WTC11 (cell line): ENCODE measurements at regions not wholly inside any gene's neighbourhood (a gene's known extent, or its start where the extent isn't known, plus 50 kb on each side); places are given as distances from the start of the nearest gene placed in this dataset.

Source experiments
- JUN ChIP-seq: sonication (generic); formaldehyde crosslinking; IDR thresholded peaks from 2 replicates; pipeline ENCODE4 v1.8.0; 2023; ENCODE audit warnings: mild to moderate bottlenecking, missing genetic modification reagents
- NFE2L1 ChIP-seq: sonication (generic); formaldehyde crosslinking; IDR thresholded peaks from 2 replicates; pipeline ENCODE4 v1.8.1; 2023; ENCODE audit warnings: missing genetic modification reagents
- NR2C2 ChIP-seq: sonication (generic); formaldehyde crosslinking; IDR thresholded peaks from 2 replicates; pipeline ENCODE4 v1.8.0; 2022; ENCODE audit warnings: mild to moderate bottlenecking, missing genetic modification reagents
- TCF7 ChIP-seq: sonication (generic); formaldehyde crosslinking; IDR thresholded peaks from 2 replicates; pipeline ENCODE4 v1.8.0; 2022; ENCODE audit warnings: mild to moderate bottlenecking, low read depth, missing genetic modification reagents, moderate library complexity
- TEAD4 ChIP-seq: sonication (generic); formaldehyde crosslinking; IDR thresholded peaks from 2 replicates; pipeline ENCODE4 v1.8.0; 2022; ENCODE audit warnings: mild to moderate bottlenecking, missing genetic modification reagents
- ZNF263 ChIP-seq: sonication (generic); formaldehyde crosslinking; IDR thresholded peaks from 2 replicates; pipeline ENCODE4 v1.8.1; 2022; ENCODE audit warnings: low read depth, mild to moderate bottlenecking, moderate library complexity, missing genetic modification reagents
- TF ChIP-seq, protein P1 (sequence below): fragments of 200-600 bp; IDR thresholded peaks from 2 replicates; pipeline ENCODE4 v1.8.0; 2022; ENCODE audit warnings: antibody characterized with exemption
- TF ChIP-seq, protein P2 (sequence below): sonication (generic); formaldehyde crosslinking; IDR thresholded peaks from 2 replicates; pipeline ENCODE4 v1.8.1; 2022; ENCODE audit warnings: low read depth, missing genetic modification reagents, borderline replicate concordance
- TF ChIP-seq, protein P3 (sequence below): sonication (generic); formaldehyde crosslinking; conservative IDR thresholded peaks from 2 replicates; pipeline ENCODE4 v1.8.1; 2022; ENCODE audit warnings: mild to moderate bottlenecking, missing genetic modification reagents

DNA sequence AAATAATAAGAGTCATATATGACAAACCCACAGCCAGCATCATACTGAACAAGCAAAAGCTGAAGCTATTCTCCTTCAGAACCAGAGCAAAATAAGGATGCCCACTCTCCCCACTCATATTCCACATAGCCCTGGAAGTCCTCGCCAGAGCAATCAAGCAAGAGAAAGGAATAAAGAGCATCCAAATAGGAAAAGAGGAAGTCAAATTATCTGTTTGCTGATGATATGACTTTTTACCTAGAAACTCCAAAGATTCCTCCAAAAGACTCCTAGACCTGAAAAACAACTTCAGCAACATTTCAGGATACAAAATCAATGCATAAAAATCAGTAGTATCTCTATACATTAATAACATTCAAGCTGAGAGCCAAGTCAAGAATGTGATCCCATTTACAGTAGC, 217.5 kb downstream of the ABCC12 start:
- no peak for TF ChIP-seq TCF7 (CRISPR knock-in tag)
- TF ChIP-seq, protein P1, sequence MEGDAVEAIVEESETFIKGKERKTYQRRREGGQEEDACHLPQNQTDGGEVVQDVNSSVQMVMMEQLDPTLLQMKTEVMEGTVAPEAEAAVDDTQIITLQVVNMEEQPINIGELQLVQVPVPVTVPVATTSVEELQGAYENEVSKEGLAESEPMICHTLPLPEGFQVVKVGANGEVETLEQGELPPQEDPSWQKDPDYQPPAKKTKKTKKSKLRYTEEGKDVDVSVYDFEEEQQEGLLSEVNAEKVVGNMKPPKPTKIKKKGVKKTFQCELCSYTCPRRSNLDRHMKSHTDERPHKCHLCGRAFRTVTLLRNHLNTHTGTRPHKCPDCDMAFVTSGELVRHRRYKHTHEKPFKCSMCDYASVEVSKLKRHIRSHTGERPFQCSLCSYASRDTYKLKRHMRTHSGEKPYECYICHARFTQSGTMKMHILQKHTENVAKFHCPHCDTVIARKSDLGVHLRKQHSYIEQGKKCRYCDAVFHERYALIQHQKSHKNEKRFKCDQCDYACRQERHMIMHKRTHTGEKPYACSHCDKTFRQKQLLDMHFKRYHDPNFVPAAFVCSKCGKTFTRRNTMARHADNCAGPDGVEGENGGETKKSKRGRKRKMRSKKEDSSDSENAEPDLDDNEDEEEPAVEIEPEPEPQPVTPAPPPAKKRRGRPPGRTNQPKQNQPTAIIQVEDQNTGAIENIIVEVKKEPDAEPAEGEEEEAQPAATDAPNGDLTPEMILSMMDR: no peak
- TF ChIP-seq, protein P2, sequence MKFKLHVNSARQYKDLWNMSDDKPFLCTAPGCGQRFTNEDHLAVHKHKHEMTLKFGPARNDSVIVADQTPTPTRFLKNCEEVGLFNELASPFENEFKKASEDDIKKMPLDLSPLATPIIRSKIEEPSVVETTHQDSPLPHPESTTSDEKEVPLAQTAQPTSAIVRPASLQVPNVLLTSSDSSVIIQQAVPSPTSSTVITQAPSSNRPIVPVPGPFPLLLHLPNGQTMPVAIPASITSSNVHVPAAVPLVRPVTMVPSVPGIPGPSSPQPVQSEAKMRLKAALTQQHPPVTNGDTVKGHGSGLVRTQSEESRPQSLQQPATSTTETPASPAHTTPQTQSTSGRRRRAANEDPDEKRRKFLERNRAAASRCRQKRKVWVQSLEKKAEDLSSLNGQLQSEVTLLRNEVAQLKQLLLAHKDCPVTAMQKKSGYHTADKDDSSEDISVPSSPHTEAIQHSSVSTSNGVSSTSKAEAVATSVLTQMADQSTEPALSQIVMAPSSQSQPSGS (CRISPR knock-in tag): no peak
- TF ChIP-seq, protein P3, sequence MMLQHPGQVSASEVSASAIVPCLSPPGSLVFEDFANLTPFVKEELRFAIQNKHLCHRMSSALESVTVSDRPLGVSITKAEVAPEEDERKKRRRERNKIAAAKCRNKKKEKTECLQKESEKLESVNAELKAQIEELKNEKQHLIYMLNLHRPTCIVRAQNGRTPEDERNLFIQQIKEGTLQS (CRISPR knock-in tag): no peak
- no peak for TF ChIP-seq NFE2L1 (CRISPR knock-in tag)
- TF ChIP-seq ZNF263 (CRISPR knock-in tag): no peak
- TF ChIP-seq TEAD4 (CRISPR knock-in tag): no peak
- no peak for TF ChIP-seq JUN (CRISPR knock-in tag)
- TF ChIP-seq NR2C2: no peak
